GM12872 (cell line): ENCODE measurements at regions not wholly inside any gene's neighbourhood (a gene's known extent, or its start where the extent isn't known, plus 50 kb on each side); places are given as distances from the start of the nearest gene placed in this dataset.

ENCODE experiments used
- TF ChIP-seq, protein P1 (sequence below): IDR thresholded peaks from 3 replicates; pipeline ENCODE4 v1.5.1; 2011; ENCODE audit warnings: low read depth, mild to moderate bottlenecking, low read length, moderate library complexity; ENCODE audit not compliant: insufficient read depth

DNA sequence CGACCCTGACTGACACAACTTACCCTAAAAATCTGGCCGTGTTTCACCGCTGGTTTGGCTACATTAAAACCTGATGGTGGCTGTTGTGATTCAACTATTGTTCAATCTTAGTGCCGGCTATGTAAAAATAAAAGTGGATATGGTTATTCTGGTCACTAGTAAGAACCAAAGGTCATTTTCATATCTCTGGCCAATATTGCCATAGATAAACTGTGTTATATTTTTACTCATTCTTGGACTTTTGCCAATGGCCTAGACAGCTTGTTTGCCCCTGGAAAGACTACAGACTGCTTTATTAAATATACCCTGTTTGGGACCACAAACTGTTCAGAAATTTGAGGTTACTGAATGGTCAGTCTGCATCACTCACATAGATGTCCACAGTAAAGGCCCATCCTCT lies 258.5 kb upstream of the KLHL1 start:
- TF ChIP-seq, protein P1, sequence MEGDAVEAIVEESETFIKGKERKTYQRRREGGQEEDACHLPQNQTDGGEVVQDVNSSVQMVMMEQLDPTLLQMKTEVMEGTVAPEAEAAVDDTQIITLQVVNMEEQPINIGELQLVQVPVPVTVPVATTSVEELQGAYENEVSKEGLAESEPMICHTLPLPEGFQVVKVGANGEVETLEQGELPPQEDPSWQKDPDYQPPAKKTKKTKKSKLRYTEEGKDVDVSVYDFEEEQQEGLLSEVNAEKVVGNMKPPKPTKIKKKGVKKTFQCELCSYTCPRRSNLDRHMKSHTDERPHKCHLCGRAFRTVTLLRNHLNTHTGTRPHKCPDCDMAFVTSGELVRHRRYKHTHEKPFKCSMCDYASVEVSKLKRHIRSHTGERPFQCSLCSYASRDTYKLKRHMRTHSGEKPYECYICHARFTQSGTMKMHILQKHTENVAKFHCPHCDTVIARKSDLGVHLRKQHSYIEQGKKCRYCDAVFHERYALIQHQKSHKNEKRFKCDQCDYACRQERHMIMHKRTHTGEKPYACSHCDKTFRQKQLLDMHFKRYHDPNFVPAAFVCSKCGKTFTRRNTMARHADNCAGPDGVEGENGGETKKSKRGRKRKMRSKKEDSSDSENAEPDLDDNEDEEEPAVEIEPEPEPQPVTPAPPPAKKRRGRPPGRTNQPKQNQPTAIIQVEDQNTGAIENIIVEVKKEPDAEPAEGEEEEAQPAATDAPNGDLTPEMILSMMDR = no peak

- TF ChIP-seq, protein P1 = no peak
Measured at GRCh38 chr13:70363991-70364390, 255.7 kb upstream of the KLHL1 start.

DNA sequence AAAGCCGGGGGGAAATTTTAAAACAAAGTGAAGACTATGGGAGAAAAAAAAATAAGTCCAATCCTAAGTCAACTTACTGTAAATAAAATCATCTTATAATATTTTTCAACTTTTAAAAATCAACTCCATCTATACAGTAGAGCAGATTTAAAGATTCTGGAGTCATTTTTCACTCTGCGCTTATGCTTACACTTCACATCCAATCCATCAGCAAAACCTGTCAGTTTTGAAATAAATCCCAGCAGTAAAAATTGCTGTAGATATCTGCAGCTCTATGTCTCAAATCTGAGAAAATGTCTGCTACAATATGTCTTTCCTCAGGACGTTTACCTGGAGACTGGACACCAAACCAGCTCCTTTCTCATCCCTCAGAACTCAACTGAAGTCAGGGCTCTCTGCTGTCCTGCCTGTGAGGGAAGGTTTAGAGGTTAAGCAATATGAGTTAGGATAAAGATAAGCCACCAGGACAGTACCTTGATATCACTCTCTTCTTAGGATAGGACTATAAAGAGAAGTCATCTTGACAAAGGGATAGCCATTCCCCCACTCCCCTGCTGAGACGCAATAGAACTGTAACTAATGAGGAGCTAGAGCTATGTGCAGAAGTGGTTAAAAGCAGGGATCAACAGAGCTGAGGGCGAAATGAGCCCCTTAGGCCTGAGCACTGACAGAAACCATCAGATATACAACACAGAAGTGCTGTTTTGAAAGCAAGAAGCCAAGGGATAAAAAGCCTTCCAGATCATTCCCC lies 254.7 kb upstream of the KLHL1 start:
- TF ChIP-seq, protein P1 = no peak

- TF ChIP-seq, protein P1 = no peak
Measured at GRCh38 chr13:70357031-70357430, 248.8 kb upstream of the KLHL1 start.

- TF ChIP-seq, protein P1 = no peak
Measured at GRCh38 chr13:70353096-70353495, 244.8 kb upstream of the KLHL1 start.

GRCh38 chr13:70347947-70348620 lies 239.8 kb upstream of the KLHL1 start:
- TF ChIP-seq, protein P1 = no peak

GRCh38 chr13:70339738-70340137 lies 231.5 kb upstream of the KLHL1 start:
- TF ChIP-seq, protein P1 = peak; percentile 69
